DOHH2 (cell line): ENCODE measurements at regions not wholly inside any gene's neighbourhood (a gene's known extent, or its start where the extent isn't known, plus 50 kb on each side); places are given as distances from the start of the nearest gene placed in this dataset.

Experiments
- CTCF ChIP-seq: fragments of 200-600 bp; sonication (generic); IDR thresholded peaks from one replicate; pipeline ENCODE4 v1.5.1; 2014; ENCODE audit warnings: antibody characterized with exemption, mild to moderate bottlenecking, low read depth, low read length; ENCODE audit not compliant: poor library complexity, severe bottlenecking
- EZH2phosphoT487 ChIP-seq: fragments of 200-600 bp; sonication (generic); IDR thresholded peaks from 2 replicates; pipeline ENCODE4 v1.6.1; 2017; ENCODE audit warnings: borderline replicate concordance, mild to moderate bottlenecking, antibody characterized with exemption, low read length, moderate library complexity, mixed read lengths

DNA sequence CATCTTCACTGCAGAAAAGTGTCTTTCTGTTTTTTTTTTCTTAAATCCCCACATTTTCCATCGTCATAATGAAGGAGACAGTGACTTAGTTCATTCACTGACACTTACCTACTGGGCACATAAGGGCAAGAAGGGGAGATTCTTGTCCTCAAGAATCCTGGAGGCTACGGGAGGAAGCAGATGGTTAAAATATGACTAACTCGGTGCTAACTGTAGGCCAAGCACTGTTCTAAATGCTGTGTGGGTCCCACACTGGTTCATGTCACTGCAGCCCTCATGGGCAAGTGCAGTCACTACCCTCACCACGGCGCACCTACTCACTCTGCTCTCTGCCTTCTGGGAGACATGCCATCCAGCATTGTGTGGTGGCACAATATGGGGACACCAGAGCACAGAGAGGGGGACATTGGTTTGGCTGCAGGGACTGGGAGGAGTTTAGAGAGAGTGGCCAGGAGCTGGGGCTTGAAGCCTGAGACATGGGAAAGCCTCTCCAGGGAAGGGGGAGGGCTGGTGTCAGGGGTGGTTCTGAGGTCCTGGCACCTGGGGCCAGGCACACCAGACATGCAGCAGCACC lies 305.2 kb downstream of the MYCN start:
- no peak for TF ChIP-seq CTCF
- TF ChIP-seq EZH2phosphoT487: no peak
